Osteoblast (primary cell): ENCODE measurements at regions not wholly inside any gene's neighbourhood (a gene's known extent, or its start where the extent isn't known, plus 50 kb on each side); places are given as distances from the start of the nearest gene placed in this dataset.

Experiments
- DNase-seq: peaks from one replicate; pipeline ENCODE4 v3.0.0; 2011; ENCODE audit warnings: low spot score, mixed read lengths; ENCODE audit not compliant: insufficient read length; ENCODE audit errors: missing footprints
- H2AFZ ChIP-seq: 2 replicates; pipeline ENCODE4 v1.6.0; 2011; ENCODE audit warnings: mild to moderate bottlenecking, low read length
- H3K27ac ChIP-seq: 2 replicates; pipeline ENCODE4 v1.5.1; 2011; ENCODE audit warnings: mild to moderate bottlenecking, low read depth, low read length, moderate library complexity
- H3K27me3 ChIP-seq: 2 replicates; pipeline ENCODE4 v1.6.0; 2012; ENCODE audit warnings: mild to moderate bottlenecking, control low read depth, inconsistent platforms, low read length, moderate library complexity; ENCODE audit not compliant: insufficient read depth
- H3K36me3 ChIP-seq: 2 replicates; pipeline ENCODE4 v1.5.1; 2011; ENCODE audit warnings: mild to moderate bottlenecking, low read length, control low read depth, moderate library complexity; ENCODE audit not compliant: insufficient read depth
- H3K4me1 ChIP-seq: 2 replicates; pipeline ENCODE4 v1.5.1; 2011; ENCODE audit warnings: mild to moderate bottlenecking, low read length, control low read depth, moderate library complexity; ENCODE audit not compliant: insufficient read depth
- H3K4me2 ChIP-seq: 2 replicates; pipeline ENCODE4 v1.6.0; 2011; ENCODE audit warnings: mild to moderate bottlenecking, low read length; ENCODE audit not compliant: insufficient read depth
- H3K4me3 ChIP-seq: fragments of 200-600 bp; sonication (generic); 3 replicates; pipeline ENCODE4 v1.5.1; 2012; ENCODE audit warnings: mild to moderate bottlenecking, low read length, inconsistent platforms; ENCODE audit not compliant: insufficient read depth
- H3K79me2 ChIP-seq: 2 replicates; pipeline ENCODE4 v1.6.0; 2012; ENCODE audit warnings: mild to moderate bottlenecking, low read length, control low read depth, inconsistent platforms; ENCODE audit not compliant: insufficient read depth
- H3K9me3 ChIP-seq: 2 replicates; pipeline ENCODE4 v1.5.1; 2011; ENCODE audit warnings: low read depth, low read length, control low read depth
- H4K20me1 ChIP-seq: 2 replicates; pipeline ENCODE4 v1.6.0; 2012; ENCODE audit warnings: mild to moderate bottlenecking, low read length, control low read depth; ENCODE audit not compliant: insufficient read depth
- TF ChIP-seq, protein P1 (sequence below): IDR thresholded peaks from 2 replicates; pipeline ENCODE4 v1.5.1; 2011; ENCODE audit warnings: mild to moderate bottlenecking, low read depth, low read length, moderate library complexity; ENCODE audit errors: extremely low read depth

DNA sequence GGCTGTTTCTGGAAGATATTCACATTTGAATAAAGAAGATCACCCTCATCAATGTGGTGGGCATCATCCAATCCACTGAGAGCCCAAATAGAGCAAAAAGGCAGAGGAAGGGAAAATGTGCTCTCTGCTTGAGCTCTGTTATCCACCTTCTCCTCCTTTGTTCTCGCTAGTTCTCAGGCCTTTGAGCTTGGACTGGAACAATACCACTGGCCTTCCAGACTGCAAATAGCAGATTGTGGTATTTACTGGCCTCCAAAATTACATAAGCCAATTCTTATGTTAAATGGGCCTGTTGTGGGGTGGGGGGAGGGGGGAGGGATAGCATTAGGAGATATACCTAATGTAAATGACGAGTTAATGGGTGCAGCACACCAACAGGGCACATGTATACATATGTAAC, 219.3 kb downstream of the C1orf94 start:
- H3K27ac ChIP-seq = no peak overlapping the region
- no peak overlapping the region for H3K4me2 ChIP-seq
- H3K27me3 ChIP-seq = no peaks in the 10 kb centered on the region
- H3K36me3 ChIP-seq = no peaks in the 10 kb centered on the region
- H3K9me3 ChIP-seq = peaks cover 4% of the 10 kb centered on the region
- no peaks in the 10 kb centered on the region for H3K4me1 ChIP-seq
- TF ChIP-seq, protein P1, sequence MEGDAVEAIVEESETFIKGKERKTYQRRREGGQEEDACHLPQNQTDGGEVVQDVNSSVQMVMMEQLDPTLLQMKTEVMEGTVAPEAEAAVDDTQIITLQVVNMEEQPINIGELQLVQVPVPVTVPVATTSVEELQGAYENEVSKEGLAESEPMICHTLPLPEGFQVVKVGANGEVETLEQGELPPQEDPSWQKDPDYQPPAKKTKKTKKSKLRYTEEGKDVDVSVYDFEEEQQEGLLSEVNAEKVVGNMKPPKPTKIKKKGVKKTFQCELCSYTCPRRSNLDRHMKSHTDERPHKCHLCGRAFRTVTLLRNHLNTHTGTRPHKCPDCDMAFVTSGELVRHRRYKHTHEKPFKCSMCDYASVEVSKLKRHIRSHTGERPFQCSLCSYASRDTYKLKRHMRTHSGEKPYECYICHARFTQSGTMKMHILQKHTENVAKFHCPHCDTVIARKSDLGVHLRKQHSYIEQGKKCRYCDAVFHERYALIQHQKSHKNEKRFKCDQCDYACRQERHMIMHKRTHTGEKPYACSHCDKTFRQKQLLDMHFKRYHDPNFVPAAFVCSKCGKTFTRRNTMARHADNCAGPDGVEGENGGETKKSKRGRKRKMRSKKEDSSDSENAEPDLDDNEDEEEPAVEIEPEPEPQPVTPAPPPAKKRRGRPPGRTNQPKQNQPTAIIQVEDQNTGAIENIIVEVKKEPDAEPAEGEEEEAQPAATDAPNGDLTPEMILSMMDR = no peak
- H4K20me1 ChIP-seq = no peaks in the 10 kb centered on the region
- H3K4me3 ChIP-seq = no peak overlapping the region
- H2AFZ ChIP-seq = no peak overlapping the region
- H3K79me2 ChIP-seq = no peaks in the 10 kb centered on the region
- DNase-seq = no peak

DNA sequence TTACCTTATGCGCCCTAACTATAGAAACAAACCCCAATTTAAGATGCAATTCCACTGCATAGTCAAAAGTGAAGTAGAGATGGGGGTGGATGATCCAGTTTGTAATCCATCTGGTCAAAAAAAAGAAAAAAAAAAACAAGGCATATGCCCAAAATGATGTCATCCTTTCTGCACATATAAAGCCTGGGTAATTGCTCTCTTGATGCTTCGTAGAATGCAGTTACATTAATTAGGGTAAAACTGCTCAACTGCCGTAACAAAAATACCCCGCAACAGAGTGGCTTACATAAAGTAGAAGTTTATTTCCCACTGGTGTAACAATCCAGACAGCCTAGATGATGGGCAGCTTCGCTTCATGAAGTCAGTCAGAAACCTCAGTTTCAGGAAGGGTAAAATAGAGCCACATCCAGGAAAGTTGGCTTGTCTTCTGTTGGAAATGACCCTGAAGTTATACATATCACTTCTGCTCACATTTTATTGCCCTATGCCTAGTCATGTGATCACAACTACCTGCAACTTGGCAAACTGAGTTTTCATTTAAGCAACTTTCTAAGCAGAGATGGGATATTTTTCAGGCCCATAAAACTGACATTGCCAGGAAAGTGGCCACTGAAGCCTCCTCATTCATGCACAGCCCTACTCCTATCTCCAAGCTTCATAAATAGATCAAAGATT, 221.7 kb downstream of the C1orf94 start:
- Histone ChIP-seq H3K27ac (no peak overlapping the region), H3K4me1 (no peaks in the 10 kb centered on the region), H3K9me3 (peaks cover 4% of the 10 kb centered on the region), H2AFZ (no peak overlapping the region), H3K79me2 (no peaks in the 10 kb centered on the region), H3K27me3 (no peaks in the 10 kb centered on the region), H3K4me2 (no peak overlapping the region), H3K4me3 (no peak overlapping the region), H4K20me1 (no peaks in the 10 kb centered on the region), H3K36me3 (no peaks in the 10 kb centered on the region)
- no peak for DNase-seq
- TF ChIP-seq, protein P1 = no peak

GRCh38 chr1:34398916-34399275, 222.2 kb downstream of the C1orf94 start:
- Histone ChIP-seq H3K36me3 (no peaks in the 10 kb centered on the region), H3K9me3 (peaks cover 4% of the 10 kb centered on the region), H3K27ac (no peak overlapping the region), H2AFZ (no peak overlapping the region), H3K79me2 (no peaks in the 10 kb centered on the region), H3K27me3 (no peaks in the 10 kb centered on the region), H3K4me3 (no peak overlapping the region), H3K4me2 (no peak overlapping the region), H3K4me1 (no peaks in the 10 kb centered on the region), H4K20me1 (no peaks in the 10 kb centered on the region)
- TF ChIP-seq, protein P1 = no peak
- no peak for DNase-seq

- Histone ChIP-seq H3K9me3 (peaks cover 4% of the 10 kb centered on the region), H3K4me3 (no peak overlapping the region), H3K4me2 (no peak overlapping the region), H3K27ac (no peak overlapping the region), H3K79me2 (no peaks in the 10 kb centered on the region), H3K27me3 (no peaks in the 10 kb centered on the region), H3K4me1 (no peaks in the 10 kb centered on the region), H3K36me3 (no peaks in the 10 kb centered on the region), H2AFZ (no peak overlapping the region), H4K20me1 (no peaks in the 10 kb centered on the region)
- TF ChIP-seq, protein P1 = no peak
- no peak for DNase-seq
Observed at GRCh38 chr1:34400675-34401074, 224.0 kb downstream of the C1orf94 start.
